GM18861 (cell line): ENCODE measurements at regions not wholly inside any gene's neighbourhood (a gene's known extent, or its start where the extent isn't known, plus 50 kb on each side); places are given as distances from the start of the nearest gene placed in this dataset.
"Not testable (repeated sequence)": the region's sequence is repeated elsewhere in the genome, so short reads cannot be mapped to it uniquely, and the experiment has no call there.

Experiments used
- ATAC-seq: cut with Tn5 transposase; IDR thresholded peaks from one replicate; pipeline ENCODE4 v1.9.1; 2021; ENCODE audit not compliant: unreplicated experiment

DNA sequence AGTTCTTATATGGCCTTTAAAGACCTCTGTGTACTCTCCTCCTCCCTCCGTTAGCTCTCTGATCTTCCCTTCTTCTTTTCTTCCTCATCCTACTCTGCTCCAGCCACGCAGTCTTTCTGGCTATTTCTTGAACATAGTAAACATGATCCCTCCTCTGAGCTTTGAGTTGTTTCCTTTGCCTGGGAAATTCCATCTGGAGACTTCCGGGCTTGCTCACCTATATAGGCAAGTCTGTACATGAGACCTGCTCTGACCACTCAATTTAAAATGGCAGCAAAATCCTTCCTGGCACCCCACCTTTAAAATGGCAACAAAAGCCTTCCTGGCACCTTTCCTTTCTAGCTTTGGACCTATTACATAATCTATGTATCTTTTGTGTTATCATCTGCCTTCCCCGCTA is 517.6 kb downstream of the TTLL7 start:
- not testable (repeated sequence) for ATAC-seq

GRCh38 chr1:83479591-83480239 is 519.2 kb downstream of the TTLL7 start:
- ATAC-seq = not testable (repeated sequence)

DNA sequence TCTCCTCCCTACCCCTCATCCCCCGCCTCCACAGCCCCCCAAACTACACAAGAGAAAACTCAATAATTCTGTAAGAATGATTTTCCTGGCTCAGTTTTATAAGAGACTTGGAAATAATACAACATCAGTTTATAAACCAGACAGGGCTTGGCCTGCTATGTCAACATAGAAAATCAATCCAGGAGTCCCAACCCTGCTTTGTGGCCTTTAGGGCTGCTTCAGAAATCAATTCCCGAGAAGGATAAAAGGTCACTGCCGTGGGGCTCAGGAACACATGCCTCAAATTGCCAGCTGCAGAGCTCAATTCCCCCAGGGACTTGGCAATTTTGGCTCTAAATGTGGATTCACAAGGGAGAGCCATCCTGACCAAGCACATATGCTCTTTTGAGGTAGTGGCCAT is 520.8 kb downstream of the TTLL7 start:
- not testable (repeated sequence) for ATAC-seq

GRCh38 chr1:83476518-83476917 is 522.4 kb downstream of the TTLL7 start:
- ATAC-seq = peak; percentile 76

GRCh38 chr1:83474946-83475345 is 524.0 kb downstream of the TTLL7 start:
- not testable (repeated sequence) for ATAC-seq

DNA sequence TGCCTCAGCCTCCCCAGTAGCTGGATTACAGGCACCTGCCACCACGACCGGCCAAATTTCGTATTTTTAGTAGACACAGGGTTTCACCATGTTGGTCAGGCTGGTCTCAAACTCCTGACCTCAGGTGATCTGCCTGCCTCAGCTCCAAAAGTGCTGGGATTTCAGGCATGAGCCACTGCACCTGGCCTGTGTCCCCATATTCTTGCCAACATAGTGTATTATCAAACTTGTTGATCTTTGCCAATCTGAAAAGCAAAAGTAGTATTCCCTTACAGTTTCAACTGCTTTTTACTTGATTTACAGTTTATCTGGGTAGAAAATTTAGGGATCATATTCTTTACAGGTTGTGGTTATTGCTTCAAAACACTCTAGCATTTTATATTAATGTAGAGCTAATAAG is 524.9 kb downstream of the TTLL7 start:
- not testable (repeated sequence) for ATAC-seq

GRCh38 chr1:83472066-83472465 is 526.9 kb downstream of the TTLL7 start:
- ATAC-seq = not testable (repeated sequence)

DNA sequence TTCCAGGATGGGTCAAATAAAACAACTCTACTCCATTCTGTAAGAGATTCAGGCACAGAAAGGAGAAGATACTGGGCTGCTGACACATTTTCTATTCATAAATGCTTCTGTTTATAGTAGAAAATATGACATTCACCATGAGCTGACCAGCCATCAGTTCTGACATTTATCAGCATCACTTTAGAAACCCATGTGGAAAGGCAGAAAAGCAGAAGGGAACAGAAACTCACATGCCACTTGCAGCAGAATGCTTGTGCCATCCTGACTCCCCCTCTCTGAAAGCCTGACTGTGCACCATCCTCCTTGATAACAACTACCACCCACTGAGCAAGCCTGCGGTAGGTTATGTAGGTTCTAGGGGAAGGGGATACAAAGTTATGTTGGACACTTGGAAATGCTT is 527.7 kb downstream of the TTLL7 start:
- not testable (repeated sequence) for ATAC-seq

GRCh38 chr1:83468336-83468735 is 530.6 kb downstream of the TTLL7 start:
- not testable (repeated sequence) for ATAC-seq

DNA sequence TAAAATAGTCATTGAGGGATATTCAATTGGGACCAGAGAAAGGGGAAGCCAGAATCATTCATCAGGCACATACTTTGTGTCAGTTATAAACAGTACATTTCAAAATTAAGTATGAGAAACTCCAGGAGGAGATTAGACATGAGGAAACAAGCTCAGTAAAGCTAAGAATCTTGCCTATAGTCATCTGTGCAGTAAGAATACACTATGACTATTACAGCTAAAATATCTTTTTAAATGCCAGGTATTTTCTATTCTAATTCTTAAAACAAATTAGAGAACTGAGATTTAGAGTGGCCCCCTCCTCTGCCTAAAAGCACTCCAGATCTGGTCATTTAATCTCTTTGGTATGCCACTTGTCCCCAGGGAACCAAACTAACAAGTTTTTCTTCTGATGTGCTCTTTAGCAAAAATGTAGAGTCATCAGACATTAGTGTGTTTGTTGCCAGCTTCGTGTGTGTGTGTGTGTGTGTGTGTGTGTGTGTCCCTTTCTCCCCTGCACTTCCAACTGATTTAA is 541.1 kb downstream of the TTLL7 start:
- ATAC-seq = peak; percentile 42

DNA sequence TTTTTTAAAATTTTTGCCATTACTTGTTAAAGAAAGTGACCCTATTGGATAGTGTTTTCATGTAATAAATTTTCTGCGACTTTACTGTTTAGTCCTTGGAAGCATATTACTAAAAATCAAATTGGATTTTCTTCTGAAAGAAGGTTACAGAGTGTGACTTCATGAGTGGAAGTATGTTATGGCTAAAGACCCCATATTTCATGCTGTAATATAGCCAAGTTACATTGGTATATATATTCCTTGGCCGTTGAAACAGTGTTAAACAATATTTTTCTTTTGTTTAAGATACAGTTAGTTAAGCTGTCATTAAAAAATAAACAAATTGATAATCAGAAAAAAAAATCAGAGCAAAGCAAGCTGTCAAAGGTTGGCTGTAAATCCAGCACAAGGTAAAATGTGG is 541.7 kb downstream of the TTLL7 start:
- not testable (repeated sequence) for ATAC-seq

DNA sequence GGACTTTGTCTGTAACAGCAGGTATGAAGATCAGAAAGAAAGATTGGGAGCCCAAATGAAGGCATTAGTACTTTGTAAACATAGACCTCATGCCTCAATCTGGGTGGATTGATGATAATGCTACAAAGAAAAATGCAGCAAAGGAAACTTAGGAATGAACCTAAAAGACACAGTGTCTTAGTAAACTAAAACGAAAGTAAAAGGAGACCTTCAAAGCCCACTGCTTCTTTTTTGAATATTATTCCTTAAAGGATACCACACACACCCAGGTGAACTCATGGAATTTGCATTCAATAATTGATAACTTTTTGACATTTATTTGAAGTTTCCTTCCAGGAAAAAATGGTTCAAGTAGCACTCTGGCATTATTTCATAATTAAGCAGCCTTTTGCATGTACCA is 543.2 kb downstream of the TTLL7 start:
- ATAC-seq = not testable (repeated sequence)

DNA sequence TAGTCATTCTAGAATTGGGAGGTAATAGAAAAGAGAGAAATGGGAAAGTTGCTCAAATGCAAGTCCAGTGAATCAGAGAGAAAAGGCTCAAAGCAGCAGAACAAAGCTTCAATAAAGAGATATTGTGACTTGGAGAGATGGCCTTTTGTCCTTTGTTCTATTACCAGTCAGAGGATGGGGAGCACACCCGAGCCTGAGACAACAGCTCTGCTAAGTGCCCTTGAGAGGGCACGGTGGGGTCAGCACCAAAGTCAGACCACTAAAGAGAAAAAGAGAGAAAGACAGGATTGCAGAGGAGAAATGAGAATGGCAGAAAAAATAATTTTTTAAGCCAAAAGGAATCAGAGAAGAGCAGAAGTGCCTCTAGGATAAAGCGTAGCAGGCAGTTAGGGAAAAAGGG is 553.1 kb downstream of the TTLL7 start:
- not testable (repeated sequence) for ATAC-seq

DNA sequence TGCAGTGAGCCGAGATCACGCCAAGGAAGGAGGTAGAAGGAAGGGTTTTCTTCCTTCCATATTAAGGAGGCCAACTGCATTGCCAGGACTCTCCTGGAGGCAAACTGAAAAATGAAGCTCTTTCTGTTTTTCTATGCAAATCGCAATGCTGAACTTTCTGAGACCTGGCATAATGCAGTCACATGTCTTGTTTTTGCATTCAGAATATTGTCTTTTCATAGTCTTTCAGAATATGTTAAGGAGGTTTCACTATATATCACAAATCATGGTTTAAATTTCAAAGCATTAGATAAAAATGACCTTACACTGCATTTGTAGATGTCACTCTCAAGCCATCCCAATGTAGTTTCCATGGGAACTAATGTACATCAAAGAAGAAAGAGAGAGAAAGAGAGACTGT is 556.5 kb downstream of the TTLL7 start:
- ATAC-seq = not testable (repeated sequence)

DNA sequence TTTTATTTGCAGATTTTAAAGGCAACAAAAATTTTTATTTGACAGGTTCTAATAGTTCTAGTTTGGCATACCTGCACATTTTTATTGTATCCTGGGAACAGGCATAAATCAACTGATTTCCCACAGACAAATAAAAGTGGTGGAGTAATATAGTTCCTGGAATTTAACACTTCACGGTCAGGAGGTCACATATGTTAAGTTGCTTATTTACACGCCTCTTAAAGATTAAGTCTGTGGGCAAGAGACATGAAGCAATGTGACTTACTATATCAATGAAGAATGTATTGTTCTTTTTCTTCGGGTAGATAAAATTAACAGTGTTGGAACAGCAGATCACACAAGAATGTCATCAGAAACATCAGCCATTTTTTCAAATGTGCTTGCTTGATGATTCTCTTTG is 558.3 kb downstream of the TTLL7 start:
- ATAC-seq = not testable (repeated sequence)

DNA sequence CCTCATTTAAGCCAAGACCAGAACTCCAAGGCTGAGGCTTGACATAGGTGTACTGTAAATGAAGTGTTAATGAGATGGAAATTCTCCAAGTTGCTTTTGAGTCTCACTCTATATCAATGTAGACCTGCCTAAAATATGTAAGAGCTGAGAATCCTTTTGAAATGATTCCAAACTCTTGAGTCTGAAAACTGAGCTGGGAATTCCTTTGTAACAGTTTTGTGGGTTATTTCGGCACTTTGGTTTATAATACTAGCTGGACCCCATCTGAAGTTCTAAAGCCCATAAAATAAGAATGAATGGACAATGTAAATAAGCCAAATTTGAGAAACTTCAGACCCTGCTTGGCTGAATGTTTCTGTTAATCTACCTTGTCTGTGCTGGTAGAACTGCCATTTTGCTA is 558.9 kb downstream of the TTLL7 start:
- not testable (repeated sequence) for ATAC-seq

DNA sequence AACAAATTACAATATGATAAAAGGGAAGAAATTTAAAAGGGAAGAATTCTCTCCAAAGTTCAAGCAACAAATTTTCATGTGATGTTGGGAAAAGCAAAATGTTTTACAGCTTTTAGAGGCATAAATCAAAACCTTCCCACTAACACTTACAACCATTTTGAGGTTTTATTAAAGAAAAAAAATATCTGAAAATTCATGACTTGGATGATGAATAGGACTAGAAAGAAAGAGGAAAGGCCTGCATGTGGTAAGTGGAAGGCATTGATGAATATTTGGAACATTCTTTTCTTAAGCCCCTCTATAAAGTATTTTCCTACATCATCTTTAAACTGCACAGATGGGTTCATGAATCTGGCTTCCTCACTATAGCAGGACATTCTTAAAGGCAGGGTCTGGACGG is 560.6 kb downstream of the TTLL7 start:
- not testable (repeated sequence) for ATAC-seq

- ATAC-seq = not testable (repeated sequence)
Measured at GRCh38 chr1:83435336-83435735, 563.6 kb downstream of the TTLL7 start.

DNA sequence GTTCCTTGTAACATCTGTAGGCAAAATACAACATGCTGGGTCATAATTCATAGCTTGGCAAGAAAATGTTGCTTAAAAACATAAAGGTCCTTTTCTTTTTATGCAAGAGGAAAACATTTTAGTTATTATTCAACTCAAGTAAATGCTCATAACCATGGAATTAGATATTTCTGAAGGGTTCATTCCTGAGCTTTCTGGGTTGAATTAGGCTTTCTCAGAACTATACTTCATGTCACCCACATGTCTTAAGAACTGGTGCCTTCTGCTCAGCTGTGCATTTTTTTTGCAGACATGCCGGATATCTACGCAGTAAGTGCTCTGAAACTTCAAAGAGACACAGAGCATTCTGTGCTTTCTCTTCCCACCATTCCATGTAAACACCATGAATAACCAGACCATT is 571.4 kb downstream of the TTLL7 start:
- not testable (repeated sequence) for ATAC-seq

DNA sequence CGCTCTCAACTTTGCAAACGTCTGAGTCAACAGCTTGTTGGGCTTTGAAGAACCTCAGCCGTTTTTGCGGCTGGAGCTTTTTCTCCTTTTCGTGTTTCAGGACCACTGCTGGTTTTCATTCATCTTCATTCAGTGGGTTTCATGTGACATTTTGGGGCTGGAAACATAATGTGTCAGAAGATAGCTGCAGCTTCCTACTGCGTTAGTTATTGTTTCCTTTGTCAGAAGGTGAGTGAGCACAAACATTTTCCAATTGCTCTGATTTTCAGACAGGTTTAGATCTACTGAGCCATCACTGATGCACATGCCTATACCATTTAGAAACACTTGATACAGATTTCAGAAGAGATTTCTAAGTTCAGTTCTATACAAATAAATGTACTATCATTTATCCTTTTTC is 575.5 kb downstream of the TTLL7 start:
- not testable (repeated sequence) for ATAC-seq

GRCh38 chr1:83418558-83418957 is 580.4 kb downstream of the TTLL7 start:
- ATAC-seq = no peak

DNA sequence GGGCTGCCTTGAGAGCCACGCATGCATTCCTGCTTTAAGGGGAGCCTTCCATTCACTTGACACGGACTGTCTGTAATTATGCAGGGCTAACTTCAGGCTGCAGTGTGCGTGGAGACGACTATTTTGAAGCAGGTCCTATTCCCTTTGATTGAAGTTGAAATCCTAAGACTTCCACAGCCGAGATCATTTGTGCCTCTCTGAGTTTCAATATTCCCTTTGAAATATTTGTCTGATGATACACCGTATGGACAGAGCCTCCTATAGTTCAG is 585.2 kb downstream of the TTLL7 start:
- not testable (repeated sequence) for ATAC-seq

GRCh38 chr1:83410746-83411413 is 588.1 kb downstream of the TTLL7 start:
- ATAC-seq = not testable (repeated sequence)
